GM12875 (cell line): ENCODE measurements at regions not wholly inside any gene's neighbourhood (a gene's known extent, or its start where the extent isn't known, plus 50 kb on each side); places are given as distances from the start of the nearest gene placed in this dataset.

Source experiments
- H3K4me3 ChIP-seq: one replicate; pipeline ENCODE4 v1.5.1; 2011; ENCODE audit warnings: low read depth, low read length, control low read depth
- TF ChIP-seq, protein P1 (sequence below): IDR thresholded peaks from 2 replicates; pipeline ENCODE4 v1.5.1; 2011; ENCODE audit warnings: low read depth, mild to moderate bottlenecking, control low read depth, inconsistent platforms, low read length, moderate library complexity, borderline replicate concordance; ENCODE audit not compliant: insufficient read depth

DNA sequence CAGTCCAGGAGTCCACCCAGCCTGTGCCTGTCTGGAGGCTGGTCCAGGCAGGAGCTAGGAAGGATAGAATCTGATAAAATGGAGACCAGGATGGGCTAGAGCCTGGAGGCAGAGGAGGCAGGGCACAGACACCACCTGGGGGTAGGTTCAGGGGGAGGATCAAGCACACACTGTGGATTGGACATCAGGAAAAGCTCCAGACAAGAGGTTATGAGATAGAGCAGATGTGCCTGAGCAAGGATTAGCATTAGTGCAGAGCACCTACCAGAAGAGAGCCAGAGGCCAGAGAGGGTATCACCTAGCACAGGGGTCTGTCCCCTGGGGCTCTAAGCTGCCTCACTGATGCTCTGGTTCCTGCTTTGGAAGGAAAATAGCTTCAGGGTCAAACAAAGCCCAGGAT lies 216.7 kb upstream of the ZC3H12A start:
- no peak overlapping the region for H3K4me3 ChIP-seq
- TF ChIP-seq, protein P1, sequence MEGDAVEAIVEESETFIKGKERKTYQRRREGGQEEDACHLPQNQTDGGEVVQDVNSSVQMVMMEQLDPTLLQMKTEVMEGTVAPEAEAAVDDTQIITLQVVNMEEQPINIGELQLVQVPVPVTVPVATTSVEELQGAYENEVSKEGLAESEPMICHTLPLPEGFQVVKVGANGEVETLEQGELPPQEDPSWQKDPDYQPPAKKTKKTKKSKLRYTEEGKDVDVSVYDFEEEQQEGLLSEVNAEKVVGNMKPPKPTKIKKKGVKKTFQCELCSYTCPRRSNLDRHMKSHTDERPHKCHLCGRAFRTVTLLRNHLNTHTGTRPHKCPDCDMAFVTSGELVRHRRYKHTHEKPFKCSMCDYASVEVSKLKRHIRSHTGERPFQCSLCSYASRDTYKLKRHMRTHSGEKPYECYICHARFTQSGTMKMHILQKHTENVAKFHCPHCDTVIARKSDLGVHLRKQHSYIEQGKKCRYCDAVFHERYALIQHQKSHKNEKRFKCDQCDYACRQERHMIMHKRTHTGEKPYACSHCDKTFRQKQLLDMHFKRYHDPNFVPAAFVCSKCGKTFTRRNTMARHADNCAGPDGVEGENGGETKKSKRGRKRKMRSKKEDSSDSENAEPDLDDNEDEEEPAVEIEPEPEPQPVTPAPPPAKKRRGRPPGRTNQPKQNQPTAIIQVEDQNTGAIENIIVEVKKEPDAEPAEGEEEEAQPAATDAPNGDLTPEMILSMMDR: no peak

- TF ChIP-seq, protein P1: no peak
- no peak overlapping the region for H3K4me3 ChIP-seq
Measured at GRCh38 chr1:37258068-37258467, 216.3 kb upstream of the ZC3H12A start.

DNA sequence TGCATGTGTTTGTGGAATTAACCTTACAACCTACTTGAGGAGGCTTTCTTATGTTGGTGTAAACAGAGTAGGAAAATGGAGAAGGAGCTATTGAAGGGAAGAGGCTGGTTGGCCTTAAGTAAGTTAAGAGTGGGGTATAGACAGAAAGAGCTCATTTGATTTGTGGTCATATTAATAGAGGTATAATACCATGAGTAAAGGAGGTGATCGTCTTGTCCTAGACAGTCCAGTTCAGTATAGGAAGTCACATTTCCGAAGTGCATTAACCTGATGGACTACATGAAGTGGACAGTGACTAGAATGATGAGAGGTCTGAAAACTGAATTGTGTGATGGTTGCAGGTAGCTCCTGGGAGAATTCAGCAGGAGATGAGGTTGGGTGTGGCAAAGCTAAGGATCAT lies 215.4 kb upstream of the ZC3H12A start:
- H3K4me3 ChIP-seq: no peak overlapping the region
- TF ChIP-seq, protein P1: no peak

DNA sequence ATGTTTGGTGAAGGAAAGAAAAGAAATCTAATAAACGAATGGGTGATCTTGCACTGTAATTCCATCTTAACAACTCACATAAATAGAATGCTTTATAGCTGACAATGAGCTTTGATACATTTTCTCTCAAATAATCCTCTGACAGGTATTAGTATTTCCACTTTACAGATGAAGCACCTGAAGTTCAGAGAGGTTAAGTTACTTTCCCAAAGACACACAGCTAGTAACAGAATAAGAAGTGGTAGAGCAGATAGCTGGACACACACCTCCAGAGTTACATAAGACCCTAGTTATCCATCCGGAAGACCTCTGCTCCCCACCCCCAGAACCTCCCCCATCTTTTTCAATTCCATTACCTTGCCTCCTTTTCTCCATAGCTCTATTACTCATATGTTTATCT lies 213.3 kb upstream of the ZC3H12A start:
- no peak overlapping the region for H3K4me3 ChIP-seq
- TF ChIP-seq, protein P1: no peak

- H3K4me3 ChIP-seq: no peak overlapping the region
- TF ChIP-seq, protein P1: no peak
Measured at GRCh38 chr1:37262439-37263170, 211.8 kb upstream of the ZC3H12A start.

- TF ChIP-seq, protein P1: no peak
- H3K4me3 ChIP-seq: no peak overlapping the region
Measured at GRCh38 chr1:37265156-37265555, 209.2 kb upstream of the ZC3H12A start.
